ENCODE measurements at regions not wholly inside any gene's neighbourhood (a gene's known extent, or its start where the extent isn't known, plus 50 kb on each side); places are given as distances from the start of the nearest gene placed in this dataset.

DNA sequence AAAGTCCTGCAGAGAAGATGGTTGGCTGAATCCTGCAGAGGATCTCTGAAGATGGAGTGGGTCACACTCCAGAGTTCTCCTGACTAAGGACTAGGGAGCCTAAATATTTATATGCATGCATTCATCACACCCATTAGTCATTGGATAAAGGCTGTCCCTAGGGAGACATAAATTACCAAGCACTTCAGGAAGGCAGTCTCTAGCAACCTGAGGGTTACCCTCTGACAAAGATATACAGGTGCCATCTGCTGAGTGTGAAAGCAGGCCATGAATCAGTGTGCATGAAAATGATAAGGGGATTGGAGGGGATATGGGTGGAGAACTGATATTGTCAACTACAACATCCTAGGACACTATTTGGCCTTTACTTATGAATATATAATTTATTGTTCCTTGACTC lies 294.8 kb upstream of the DDX18 start:
- DNase-seq, result no peak

- peak; percentile 56 to 90 (median 78) for DNase-seq
These were observed 291.2 kb upstream of the DDX18 start for GRCh38 chr2:117523267-117523666.

- peak in 2 of 3 donors; percentile 15 to 64 for DNase-seq
These were observed 290.7 kb upstream of the DDX18 start for GRCh38 chr2:117523711-117524238.

DNA sequence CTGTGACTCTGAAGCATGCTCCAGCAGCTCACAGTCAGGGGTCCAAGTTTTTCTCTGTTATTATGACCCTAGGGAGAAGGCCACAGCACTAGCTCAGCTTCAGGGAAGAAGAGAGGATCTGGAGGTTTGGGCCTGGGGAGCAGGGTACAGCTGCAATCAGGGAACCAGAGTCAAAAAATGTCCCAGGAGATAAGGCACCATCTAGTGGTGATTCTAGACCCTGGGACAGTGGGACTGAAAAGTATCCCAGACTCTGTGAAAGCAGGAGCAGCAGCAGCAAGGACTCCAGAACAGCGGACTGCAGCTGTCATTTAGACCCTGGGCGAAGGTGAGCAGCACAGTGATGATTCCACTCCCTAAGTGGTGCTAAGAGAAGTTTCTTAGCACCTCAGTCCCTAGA lies 278.4 kb upstream of the DDX18 start:
- peak in 1 of 3 donors; percentile 19 for DNase-seq

DNA sequence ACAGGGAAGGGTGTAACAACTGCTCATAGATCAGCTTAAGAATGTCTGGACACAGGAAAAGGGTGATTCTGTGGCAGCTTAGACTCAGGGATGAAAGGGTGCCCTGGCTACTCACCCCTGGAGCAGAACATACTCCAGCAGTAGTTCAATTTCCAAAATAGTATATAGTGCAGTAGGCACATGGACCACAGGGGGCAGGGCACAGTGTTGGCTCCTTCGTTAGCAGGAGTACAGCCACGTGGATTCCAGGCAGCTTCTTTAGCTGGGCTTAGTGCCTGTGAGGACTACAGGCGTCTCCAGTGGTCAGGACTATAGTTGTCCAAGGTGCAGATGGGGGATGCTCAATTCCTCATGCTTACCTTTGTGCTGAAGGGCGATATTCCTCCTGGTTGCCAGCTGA lies 277.5 kb upstream of the DDX18 start:
- no peak for DNase-seq

DNA sequence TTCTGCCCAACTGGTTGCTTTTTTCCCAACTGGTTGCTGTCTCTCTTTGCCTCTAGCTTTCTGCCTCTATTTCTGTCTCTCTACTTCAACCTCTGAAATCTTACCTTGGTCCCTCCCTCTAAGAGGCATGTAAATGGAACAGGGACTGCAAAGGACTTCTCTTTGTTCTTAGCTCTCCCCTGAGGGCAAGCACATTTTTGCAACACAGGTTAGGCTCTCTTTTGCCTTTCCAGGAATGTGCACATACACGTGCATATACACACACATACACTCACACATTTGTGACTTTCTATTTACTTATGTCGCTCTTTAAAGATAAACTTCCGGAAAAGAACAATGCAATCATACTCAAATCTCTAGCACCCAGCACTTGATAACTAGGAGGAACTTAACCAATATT lies 262.6 kb upstream of the DDX18 start:
- DNase-seq, result no peak

DNA sequence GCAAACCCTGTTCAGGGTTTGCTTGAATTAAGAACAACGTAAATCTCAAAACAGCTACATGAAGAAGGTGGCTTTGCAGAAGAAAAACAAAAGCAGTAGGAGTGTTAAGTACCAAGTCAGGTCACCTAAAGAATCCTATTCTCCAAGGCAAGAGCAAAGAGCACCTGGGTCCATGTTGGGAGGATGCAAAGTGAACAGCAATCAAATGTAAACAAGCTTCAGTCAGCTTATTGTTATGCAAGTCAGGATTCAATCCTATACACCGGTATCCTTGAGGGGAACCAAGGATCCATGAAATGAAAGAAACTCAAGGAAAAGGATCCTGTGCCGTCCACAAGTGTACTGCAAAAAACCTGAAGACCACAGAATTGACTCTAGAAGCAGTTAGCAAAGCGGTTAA lies 261.0 kb upstream of the DDX18 start:
- DNase-seq, result no peak

GRCh38 chr2:117555965-117556364 lies 258.5 kb upstream of the DDX18 start:
- DNase-seq, result no peak

- DNase-seq, result no peak
These were observed 256.9 kb upstream of the DDX18 start for GRCh38 chr2:117557626-117558025.

GRCh38 chr2:117562654-117563053 lies 251.8 kb upstream of the DDX18 start:
- DNase-seq, result no peak

- DNase-seq, result no peak
These were observed 242.7 kb upstream of the DDX18 start for GRCh38 chr2:117571590-117572349.

GRCh38 chr2:117587310-117587709 lies 227.2 kb upstream of the DDX18 start:
- no peak for DNase-seq

DNA sequence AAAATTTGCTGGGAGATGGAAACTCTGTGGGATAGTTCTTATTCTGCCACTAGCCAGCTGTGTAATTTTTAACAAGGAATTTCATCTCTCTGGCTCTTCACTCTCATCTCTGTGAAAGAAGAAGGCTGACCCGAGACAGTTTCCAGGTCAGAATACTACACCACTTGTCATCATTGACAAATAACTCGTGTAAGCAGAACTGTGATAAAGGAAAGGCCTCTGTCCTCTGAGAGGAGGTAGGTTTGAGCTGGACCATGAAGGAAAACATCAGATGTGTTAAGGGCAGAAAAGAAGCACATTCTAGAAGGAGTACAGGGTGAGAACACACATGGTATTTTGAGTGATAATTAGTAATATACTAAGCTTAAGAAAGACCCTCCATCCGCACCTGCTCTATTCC lies 211.4 kb upstream of the DDX18 start:
- DNase-seq, result no peak

DNA sequence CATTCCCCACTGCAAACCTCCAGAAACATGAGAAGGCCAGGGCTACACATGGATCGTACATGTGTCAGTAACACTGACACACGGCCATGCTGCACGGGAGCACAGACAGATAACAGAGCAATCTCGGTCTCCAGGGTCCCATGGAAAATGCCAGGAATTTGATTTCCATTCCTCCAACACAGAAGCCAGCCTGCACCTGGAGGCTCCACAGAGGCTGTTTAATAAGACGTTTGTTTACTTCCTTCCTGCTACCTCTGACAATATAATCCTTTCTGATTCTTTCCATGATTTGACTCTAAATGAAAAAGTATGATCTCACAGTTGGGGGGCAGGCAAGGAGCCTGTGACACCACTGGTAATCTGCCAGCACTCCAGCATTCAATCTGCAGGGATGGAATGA lies 210.9 kb upstream of the DDX18 start:
- DNase-seq, result peak in 1 of 3 donors; percentile 14

- no peak for DNase-seq
These were observed 207.3 kb upstream of the DDX18 start for GRCh38 chr2:117607202-117607601.

DNA sequence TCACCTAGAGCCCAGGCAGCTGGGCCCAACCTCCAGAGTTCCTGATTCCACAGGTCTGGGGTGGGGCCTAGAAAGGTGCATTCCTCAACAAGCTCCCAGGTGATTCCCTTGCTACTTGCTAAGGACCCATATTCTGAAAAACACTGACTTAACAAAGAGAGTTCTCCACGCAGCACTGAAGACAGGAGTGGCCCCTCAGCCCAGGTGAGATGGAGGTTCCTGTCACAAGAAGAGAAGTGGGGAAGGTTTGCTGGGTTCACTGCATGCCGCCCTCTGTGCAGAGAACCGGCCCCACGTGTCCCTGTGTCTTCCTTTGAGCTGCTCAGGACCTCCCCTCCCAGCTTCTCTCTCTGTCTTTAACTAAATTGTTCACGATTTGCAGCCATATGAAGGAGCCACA lies 201.4 kb upstream of the DDX18 start:
- DNase-seq, result no peak

DNA sequence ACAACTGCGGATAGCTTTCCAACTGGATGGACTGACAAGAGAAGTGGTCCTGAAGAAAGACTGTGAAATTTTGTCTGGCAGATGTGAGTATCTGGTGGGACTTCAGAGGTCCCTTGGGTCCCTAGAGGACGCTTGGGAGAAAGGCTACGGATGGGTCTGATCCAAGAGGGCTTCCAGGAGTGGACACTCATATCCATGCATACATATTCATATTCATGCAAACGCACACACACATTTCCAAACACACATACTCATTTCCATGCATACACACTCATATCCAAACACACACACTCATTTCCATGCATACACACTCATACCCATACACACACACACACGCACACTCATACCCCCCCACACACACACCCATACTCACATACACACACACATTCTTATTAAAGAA lies 200.2 kb upstream of the DDX18 start:
- no peak for DNase-seq

DNA sequence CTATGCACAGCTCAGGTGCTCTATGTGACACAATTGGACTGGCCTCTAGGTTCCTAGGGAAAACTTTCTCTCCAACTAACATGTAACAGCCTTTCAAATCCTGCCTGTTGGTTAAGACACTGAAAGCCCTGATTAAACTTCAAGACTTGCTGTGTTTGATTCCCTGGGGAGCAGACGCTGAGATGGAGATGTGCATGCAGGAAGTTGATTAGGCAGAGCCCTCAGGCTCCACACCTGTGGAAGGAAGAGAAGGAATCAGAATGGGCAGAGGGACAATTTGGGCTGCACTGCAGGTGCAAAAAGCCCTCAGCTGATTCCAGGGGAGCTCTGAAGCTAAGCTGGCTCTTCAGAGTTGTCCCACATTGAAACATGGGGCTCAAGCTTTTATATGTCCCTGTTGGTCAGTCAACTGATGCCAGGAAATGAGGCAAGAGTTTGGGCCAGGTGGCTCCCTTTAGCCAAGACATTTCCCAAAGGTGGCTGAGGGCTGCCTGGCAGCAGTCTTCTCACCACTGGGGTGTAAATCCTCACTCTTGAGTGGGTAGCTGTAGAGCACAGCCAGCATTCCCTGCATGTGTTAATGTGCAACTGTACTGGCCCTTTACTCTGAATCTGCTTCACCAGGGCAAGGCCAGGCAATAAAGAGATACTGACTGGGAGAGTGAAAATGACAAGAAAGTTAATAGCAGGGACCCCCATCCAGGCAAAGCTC lies 199.5 kb upstream of the DDX18 start:
- no peak for DNase-seq

DNA sequence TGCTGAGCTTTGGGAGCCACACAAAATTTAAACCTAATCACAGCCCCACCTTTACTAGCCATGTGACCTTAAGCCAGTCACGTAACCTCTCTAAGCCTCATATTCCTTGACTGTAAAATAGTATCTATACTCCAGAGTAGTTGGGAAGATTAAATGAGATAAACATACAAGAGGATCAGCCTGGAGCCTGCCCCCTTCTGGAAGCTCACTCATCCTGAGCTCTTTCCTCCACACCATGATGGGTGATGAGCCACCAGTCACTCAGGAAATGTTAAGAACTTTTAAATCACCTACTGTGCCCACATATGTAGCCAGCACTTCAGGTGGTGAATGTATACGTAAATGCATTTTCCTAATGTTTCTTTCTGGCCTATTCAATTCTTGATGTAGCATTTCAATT lies 195.9 kb upstream of the DDX18 start:
- no peak for DNase-seq

DNA sequence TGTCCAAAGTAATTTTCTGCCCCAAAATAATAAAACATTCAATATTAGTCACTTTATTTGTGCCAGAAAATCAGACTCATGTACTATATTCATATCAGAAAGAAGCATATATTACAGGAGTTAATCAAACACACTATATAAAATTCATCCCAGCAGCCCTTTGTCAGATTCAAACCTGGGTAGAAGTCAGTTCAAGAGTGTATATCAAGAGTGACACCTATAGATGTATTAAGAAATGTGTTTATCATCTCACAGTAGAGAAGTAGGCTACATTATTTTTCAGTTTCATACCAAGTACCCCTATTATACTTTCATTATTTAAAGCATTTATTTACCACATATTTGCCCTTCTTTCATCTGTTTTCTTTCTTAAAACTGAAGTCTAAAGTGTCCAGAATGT lies 193.2 kb upstream of the DDX18 start:
- DNase-seq, result no peak

GRCh38 chr2:117623175-117623574 lies 191.3 kb upstream of the DDX18 start:
- peak in 1 of 3 donors; percentile 5 for DNase-seq

DNA sequence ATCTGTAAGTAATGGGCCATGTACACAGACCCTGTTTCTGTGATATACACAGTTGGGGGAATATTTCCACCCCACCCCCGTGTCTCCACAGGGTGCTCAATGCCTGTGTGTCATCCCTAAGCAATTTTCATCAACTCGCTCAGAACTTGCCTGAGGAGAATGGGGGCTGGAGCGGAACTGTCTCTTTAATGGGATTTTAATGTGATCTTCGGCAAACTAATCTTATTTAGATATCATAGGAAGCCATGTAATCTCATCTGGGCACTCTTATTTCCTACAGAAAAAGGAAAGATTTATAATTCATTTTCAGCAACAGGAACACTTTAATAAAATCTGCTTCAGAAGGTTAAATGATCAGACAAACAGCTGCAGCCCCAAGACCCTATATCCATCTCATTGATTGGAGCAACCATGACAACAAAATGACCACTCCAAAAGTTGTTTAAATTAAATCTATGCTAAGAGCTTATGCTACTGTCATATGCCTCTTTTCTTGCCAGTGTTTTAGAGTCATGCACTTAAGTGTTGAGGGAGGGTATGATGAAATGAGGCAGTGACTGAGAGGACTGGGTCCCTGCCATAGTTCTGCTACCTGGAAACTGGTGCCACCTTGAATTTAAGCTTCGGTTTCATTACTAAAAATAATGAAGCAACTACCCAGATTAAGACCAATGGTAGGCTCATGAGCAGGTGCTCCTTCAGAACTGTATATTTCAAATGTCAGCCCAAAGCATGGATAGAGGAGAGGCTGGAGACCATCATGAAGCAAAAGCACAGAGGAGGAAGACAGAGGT lies 183.1 kb upstream of the DDX18 start:
- DNase-seq, result no peak

GRCh38 chr2:117635481-117635880 lies 179.0 kb upstream of the DDX18 start:
- no peak for DNase-seq
